CD4-positive, alpha-beta T cell treated with Interleukin-21 for 1 hour (primary cell): ENCODE measurements at regions not wholly inside any gene's neighbourhood (a gene's known extent, or its start where the extent isn't known, plus 50 kb on each side); places are given as distances from the start of the nearest gene placed in this dataset.

Source experiments
- DNase-seq: peaks from one replicate; pipeline ENCODE4 v3.0.0-alpha.2; 2020

DNA sequence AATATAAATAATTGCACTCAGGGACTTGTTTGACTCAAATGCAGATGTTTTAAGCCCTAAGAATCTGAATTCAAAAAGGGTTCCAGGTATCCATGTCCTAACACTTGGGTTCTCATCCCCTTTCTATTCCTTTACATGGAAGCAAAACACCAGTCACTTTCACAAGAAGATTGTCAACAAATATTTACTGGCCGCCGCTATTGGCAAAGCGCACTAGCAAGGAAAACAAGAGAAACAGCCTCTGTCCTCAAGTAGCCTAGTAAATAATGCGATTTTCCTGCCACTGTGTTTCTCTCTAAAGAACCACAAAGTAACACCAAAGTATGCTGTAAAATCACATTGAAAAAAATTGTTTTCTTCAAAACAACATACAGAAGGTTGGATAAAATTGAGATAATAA lies 66.7 kb upstream of the EZH2 start:
- no peak for DNase-seq

DNA sequence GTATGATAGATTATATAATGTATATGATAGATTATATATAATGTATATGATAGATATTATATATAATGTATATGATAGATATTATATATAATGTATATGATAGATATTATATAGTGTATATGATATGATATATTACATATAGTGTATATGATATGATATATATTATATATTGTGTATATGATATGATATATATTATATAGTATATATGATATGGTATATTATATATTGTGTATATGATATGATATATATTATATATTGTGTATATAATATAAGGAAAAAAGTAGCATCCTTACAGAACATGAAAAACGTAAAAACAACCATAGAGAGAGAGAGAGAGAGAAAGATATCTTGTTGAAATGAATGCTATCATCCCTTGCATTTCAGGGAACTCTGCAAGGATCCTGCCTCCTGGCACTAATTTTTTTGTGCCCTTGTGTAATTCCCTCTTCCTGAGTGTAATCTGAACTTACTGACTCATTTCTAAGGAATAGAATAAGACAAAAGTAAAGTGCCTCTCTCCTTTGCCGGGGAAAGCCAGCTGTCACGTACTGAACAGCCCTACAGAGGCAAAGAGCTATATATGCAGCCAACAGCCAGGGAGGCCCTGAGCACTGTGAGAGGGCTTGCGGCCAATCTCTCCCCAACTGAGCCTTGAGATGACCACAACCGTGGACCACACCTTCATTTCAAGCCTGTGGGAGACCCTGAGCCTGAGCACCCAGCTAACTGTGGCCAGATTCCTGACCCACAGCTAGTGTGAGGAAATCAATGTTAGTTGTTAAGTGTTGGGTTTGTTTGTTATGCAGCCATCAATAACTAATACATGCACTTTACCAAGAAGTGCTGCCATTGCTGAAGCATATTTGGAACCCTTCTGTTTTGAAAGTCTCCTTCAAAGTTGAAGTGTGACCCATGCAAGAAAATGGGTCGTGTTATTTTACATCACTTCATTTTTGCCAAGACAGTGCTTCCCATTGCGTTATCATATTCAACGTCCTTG lies 61.1 kb upstream of the EZH2 start:
- no peak for DNase-seq

DNA sequence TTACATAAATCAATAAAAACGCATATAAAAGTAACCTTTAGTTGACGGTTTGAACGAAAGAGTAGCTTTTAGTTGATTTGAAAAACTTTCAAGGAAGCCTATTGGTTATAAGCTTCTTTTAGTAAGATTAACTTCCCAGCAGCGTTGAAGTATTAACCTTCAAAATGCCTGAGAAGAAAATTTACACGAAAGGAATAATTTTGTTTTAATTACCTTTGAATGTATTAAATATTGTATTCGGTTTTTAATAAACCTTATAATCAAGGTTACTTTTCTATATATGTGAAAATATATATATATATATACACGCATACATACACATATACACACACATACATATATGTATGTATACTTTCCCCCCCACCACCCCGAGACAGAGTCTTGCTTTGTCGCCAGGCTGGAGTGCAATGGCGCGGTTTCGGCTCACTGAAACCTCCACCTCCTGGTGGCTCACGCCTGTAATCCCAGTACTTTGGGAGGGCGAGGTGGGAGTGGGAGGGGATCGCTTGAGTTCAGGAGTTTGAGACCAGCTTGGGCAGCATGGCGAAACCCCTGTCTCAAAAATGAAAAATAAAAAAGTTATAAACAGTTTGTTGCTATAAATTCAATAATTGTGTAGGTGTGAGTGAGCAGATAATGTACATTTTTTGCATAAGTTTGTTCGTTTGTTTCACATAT lies 57.6 kb upstream of the EZH2 start:
- peak; percentile 77 for DNase-seq

DNA sequence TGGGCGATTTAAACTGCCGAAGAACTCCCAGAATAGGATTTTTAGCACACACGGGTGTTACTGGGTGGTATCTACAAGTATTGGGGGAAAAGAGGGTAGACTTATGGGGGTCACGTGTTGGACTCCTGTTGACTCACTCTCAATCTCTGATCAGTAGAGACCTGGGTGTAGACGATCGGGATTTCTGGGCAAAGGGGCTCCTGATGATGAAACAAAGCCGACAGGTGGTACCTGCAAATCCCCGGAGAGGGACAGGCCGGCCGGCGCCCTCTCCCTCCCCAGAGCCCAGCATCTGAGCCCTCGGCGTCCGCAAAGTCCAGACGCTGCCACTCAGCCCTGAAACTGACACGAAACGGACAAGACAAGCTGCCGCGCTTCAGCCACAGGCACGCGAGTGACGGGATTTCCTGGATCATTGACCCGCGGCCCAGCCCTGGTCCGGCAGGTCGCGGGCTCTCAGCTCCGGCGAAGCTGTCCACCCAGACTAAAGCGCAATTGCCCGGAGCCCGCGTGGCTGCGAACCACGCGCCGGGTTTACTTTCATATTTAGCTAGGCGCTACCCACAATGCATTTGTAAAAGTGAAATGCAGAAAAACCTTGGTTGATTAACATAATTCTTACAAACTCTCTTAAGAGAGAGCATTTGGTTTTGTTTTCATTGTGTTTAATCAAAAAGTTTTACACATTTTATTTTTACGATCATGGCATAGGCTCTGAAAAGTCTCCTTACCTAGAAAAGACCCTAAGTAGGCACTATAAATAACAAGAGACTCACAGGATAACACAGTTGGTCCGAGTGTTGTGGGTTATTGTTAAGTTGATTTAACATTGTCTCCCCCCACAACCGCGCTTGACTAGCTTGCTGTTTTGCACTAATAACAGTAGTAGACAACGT lies 56.9 kb upstream of the EZH2 start:
- peak; percentile 84 for DNase-seq

DNA sequence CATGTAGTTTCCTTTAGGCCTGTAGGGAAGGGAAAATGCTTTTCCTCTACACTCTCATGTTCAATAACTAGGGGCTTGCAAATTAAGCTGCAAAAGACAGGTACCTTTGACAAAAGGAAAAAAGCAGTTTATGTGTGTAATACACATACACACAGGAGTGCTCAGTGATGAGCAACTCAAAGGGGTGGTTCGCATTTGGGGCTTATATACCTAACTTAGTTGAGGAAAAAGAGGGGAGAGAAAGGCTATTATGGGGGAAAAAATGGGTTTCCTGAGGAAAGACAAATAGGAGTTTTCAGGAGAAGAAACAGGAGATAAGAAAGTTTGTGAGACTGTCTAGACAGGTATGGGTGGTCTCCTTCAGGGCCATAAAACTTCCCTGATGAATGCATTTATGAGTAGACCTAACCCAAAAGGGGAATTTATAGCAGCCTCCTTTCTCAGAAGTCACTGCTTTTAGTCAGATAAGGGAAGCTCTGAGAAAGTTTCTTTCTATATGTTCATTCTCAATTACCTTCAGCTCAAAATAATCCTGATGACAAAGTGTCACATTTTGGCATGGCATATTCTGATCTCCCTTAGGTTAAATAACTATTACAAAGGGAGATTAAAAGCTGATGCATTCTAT lies 55.2 kb upstream of the EZH2 start:
- DNase-seq = no peak

DNA sequence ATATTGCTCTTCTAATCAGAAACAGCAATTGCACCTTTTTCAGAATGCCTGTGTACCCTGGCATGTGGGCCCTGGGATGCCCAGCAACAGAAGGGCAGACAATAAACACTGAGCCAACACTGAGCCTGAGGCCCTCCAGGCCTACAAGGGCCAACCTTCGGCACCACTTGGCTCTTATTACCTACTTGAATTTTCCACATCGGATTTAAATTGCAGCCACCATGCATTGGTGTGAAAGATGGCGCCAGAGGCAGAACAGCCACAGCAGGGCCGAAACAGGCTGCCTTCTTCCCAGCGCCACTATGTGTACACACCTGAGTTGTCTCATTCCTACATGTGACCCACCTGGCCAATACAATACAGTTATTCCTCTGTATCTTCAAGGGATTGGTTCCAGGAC lies 51.4 kb upstream of the EZH2 start:
- DNase-seq = no peak
